HCT116 (cell line): ENCODE measurements at regions not wholly inside any gene's neighbourhood (a gene's known extent, or its start where the extent isn't known, plus 50 kb on each side); places are given as distances from the start of the nearest gene placed in this dataset.

ENCODE experiments used
- ATAC-seq: fragments of 200-7000 bp; cut with Tn5 transposase; 2 replicates; pipeline ENCODE4 v1.9.1; 2020; ENCODE audit warnings: mild to moderate bottlenecking, moderate library complexity
- BruUV-seq: library from RNA; stranded (reverse); fragments of 400-500 nt; replicated peaks from 2 replicates; lab custom pipeline; 2021; lab: Mats Ljungman, UMichigan
- CTCF ChIA-PET: fragments of 300-600 bp; sonication (Branson Sonifier 250); formaldehyde crosslinking; loops from one replicate; lab custom pipeline; 2021; ENCODE audit warnings: antibody characterized with exemption; lab: Charles Lee
- POLR2A ChIA-PET: fragments of 300-600, 350-600 bp; sonication (Branson Sonifier 250); formaldehyde crosslinking; loops from one replicate; lab custom pipeline; 2021; ENCODE audit warnings: antibody characterized with exemption; lab: Charles Lee
- RAD21 ChIA-PET, 2 experiments: fragments of 300-600 bp; sonication (Branson Sonifier 250); formaldehyde crosslinking; loops; one replicate each; lab custom pipeline; 2023; ENCODE audit warnings: low total read pairs in 2 of 2; ENCODE audit not compliant: uncharacterized antibody in 2 of 2, unreplicated experiment in 2 of 2, low non-redundant PET in 1 of 2; lab: Charles Lee
- DNase-seq: peaks from one replicate; pipeline ENCODE4 v3.0.0-alpha.2; 2010; ENCODE audit warnings: low read depth, low spot score
- H2AFZ ChIP-seq: fragments of 200-600 bp; shearing (Covaris generic), sonication (generic); 2 replicates; pipeline ENCODE4 v1.6.1; 2017; ENCODE audit warnings: low read depth, mixed run types, mixed read lengths, antibody characterized with exemption, low read length; ENCODE audit not compliant: poor library complexity, severe bottlenecking
- H3K27ac ChIP-seq: 2 replicates; pipeline ENCODE4 v1.5.1; 2012; ENCODE audit warnings: low read depth, low read length
- H3K27me3 ChIP-seq: fragments of 200-600 bp; sonication (generic); 2 replicates; pipeline ENCODE4 v1.6.1; 2016; ENCODE audit warnings: mixed run types, low read length, mixed read lengths; ENCODE audit not compliant: insufficient read depth
- H3K36me3 ChIP-seq, 2 experiments: fragments of 200-500 bp in 1 of 2; fragments of 200-600 bp in 1 of 2; sonication (Bioruptor generic) in 1 of 2; sonication (generic) in 1 of 2; 2 replicates each; pipeline versions ENCODE4 v1.5.1 to v1.6.1; 2014 to 2016; ENCODE audit warnings: low read length in 2 of 2, inconsistent platforms in 1 of 2, mixed read lengths in 1 of 2, mixed run types in 1 of 2; ENCODE audit not compliant: insufficient read depth in 2 of 2, control insufficient read depth in 1 of 2
- H3K4me1 ChIP-seq, 2 experiments: fragments of 200-600 bp in 1 of 2; sonication (generic) in 1 of 2; 2 replicates each; pipeline versions ENCODE4 v1.5.1 to v1.6.1; 2012 to 2017; ENCODE audit warnings: low read length in 2 of 2, inconsistent platforms in 1 of 2, mild to moderate bottlenecking in 1 of 2, mixed read lengths in 1 of 2, mixed run types in 1 of 2, moderate library complexity in 1 of 2; ENCODE audit not compliant: insufficient read depth in 2 of 2, control insufficient read depth in 1 of 2
- H3K4me2 ChIP-seq: fragments of 200-600 bp; sonication (generic); 2 replicates; pipeline ENCODE4 v1.6.1; 2017; ENCODE audit warnings: mixed run types, low read length, mixed read lengths
- H3K4me3 ChIP-seq, 2 experiments: fragments of 200-600 bp in 1 of 2; sonication (generic) in 1 of 2; replicated peaks in 1 of 2; 2 replicates each; pipeline ENCODE4 v1.5.1; 2011 to 2016; ENCODE audit warnings: low read length in 2 of 2, control low read depth in 1 of 2, low read depth in 1 of 2, mild to moderate bottlenecking in 1 of 2, mixed read lengths in 1 of 2, mixed run types in 1 of 2
- H3K79me2 ChIP-seq: fragments of 200-600 bp; sonication (generic); 2 replicates; pipeline ENCODE4 v1.6.1; 2017; ENCODE audit warnings: mild to moderate bottlenecking, mixed run types, low read length, moderate library complexity, mixed read lengths; ENCODE audit not compliant: insufficient read depth
- H3K9ac ChIP-seq: fragments of 200-600 bp; sonication (generic); 2 replicates; pipeline ENCODE4 v1.6.1; 2016; ENCODE audit warnings: low read length, mixed read lengths
- H3K9me2 ChIP-seq: fragments of 200-600 bp; sonication (generic), shearing (Covaris generic); 2 replicates; pipeline ENCODE4 v1.6.1; 2017; ENCODE audit warnings: mixed run types, mild to moderate bottlenecking, moderate library complexity; ENCODE audit not compliant: insufficient read depth
- H3K9me3 ChIP-seq, 2 experiments: fragments of 200-500 bp in 1 of 2; fragments of 200-600 bp in 1 of 2; sonication (Bioruptor generic) in 1 of 2; sonication (generic) in 1 of 2; 2 replicates each; pipeline ENCODE4 v1.6.1; 2014 to 2017; ENCODE audit warnings: low read length in 2 of 2, mixed read lengths in 2 of 2, inconsistent platforms in 1 of 2, low read depth in 1 of 2, mild to moderate bottlenecking in 1 of 2, mixed run types in 1 of 2, moderate library complexity in 1 of 2; ENCODE audit not compliant: control insufficient read depth in 1 of 2, insufficient read depth in 1 of 2
- H4K20me1 ChIP-seq: fragments of 200-600 bp; sonication (generic), shearing (Covaris generic); 2 replicates; pipeline ENCODE4 v1.6.1; 2017; ENCODE audit warnings: mixed run types, mild to moderate bottlenecking, moderate library complexity; ENCODE audit not compliant: insufficient read depth
- CBX3 ChIP-seq: IDR thresholded peaks from 2 replicates; pipeline ENCODE4 v1.6.1; 2012; ENCODE audit warnings: low read depth
- CEBPB ChIP-seq: IDR thresholded peaks from 2 replicates; pipeline ENCODE4 v1.6.1; 2012; ENCODE audit warnings: low read depth
- EGR1 ChIP-seq: IDR thresholded peaks from 2 replicates; pipeline ENCODE4 v1.6.1; 2012; ENCODE audit warnings: low read depth
- ELF1 ChIP-seq: IDR thresholded peaks from 2 replicates; pipeline ENCODE4 v1.6.1; 2012; ENCODE audit warnings: low read depth, borderline replicate concordance
- EZH2phosphoT487 ChIP-seq: fragments of 200-600 bp; IDR thresholded peaks from 2 replicates; pipeline ENCODE4 v1.6.1; 2018; ENCODE audit warnings: antibody characterized with exemption, borderline replicate concordance
- FOSL1 ChIP-seq: IDR thresholded peaks from 2 replicates; pipeline ENCODE4 v1.6.1; 2012; ENCODE audit warnings: low read depth
- MAX ChIP-seq: IDR thresholded peaks from 2 replicates; pipeline ENCODE4 v1.6.1; 2012
- POLR2A ChIP-seq: IDR thresholded peaks from 2 replicates; pipeline ENCODE4 v1.7.0; 2011; ENCODE audit warnings: borderline replicate concordance; ENCODE audit not compliant: insufficient read depth, insufficient read length; ENCODE audit errors: extremely low read depth
- POLR2AphosphoS5 ChIP-seq: IDR thresholded peaks from 2 replicates; pipeline ENCODE4 v1.6.1; 2011; ENCODE audit warnings: mild to moderate bottlenecking, low read depth, low read length, moderate library complexity
- RAD21 ChIP-seq: IDR thresholded peaks from 2 replicates; pipeline ENCODE4 v1.6.1; 2012; ENCODE audit warnings: low read depth, mild to moderate bottlenecking
- REST ChIP-seq: IDR thresholded peaks from 2 replicates; pipeline ENCODE4 v1.6.1; 2012; ENCODE audit warnings: low read depth
- SIN3A ChIP-seq: IDR thresholded peaks from 2 replicates; pipeline ENCODE4 v1.6.1; 2012; ENCODE audit warnings: low read depth
- SRF ChIP-seq: IDR thresholded peaks from 2 replicates; pipeline ENCODE4 v1.6.1; 2012; ENCODE audit warnings: low read depth
- TCF7L2 ChIP-seq: IDR thresholded peaks from 2 replicates; pipeline ENCODE4 v1.7.0; 2011; ENCODE audit warnings: borderline replicate concordance, inconsistent platforms; ENCODE audit not compliant: insufficient read depth, insufficient read length; ENCODE audit errors: extremely low read depth
- YY1 ChIP-seq: IDR thresholded peaks from 2 replicates; pipeline ENCODE4 v1.6.1; 2011; ENCODE audit warnings: low read length, low read depth, moderate library complexity, mild to moderate bottlenecking; ENCODE audit not compliant: insufficient replicate concordance; ENCODE audit errors: extremely low read depth
- ZBTB33 ChIP-seq: IDR thresholded peaks from 2 replicates; pipeline ENCODE4 v1.6.1; 2011; ENCODE audit warnings: mild to moderate bottlenecking, low read length, moderate library complexity; ENCODE audit not compliant: insufficient replicate concordance; ENCODE audit errors: extremely low read depth
- ZFX ChIP-seq: fragments of 450-650 bp; IDR thresholded peaks from 2 replicates; pipeline ENCODE4 v1.6.1; 2017
- ZNF274 ChIP-seq: fragments of 200-500 bp; sonication (Bioruptor generic); IDR thresholded peaks from 2 replicates; pipeline ENCODE4 v1.6.1; 2014; ENCODE audit warnings: mild to moderate bottlenecking, low read depth, low read length, inconsistent platforms
- intact Hi-C: fragments of 100-400 bp; cut with micrococcal nuclease; formaldehyde crosslinking; loops from 2 replicates; pipeline ENCODE4 v1.10.0; 2022
- TF ChIP-seq, protein P1 (sequence below), 3 experiments: fragments of 200-600 bp in 1 of 3; sonication (generic) in 1 of 3; IDR thresholded peaks in 2 of 3; conservative IDR thresholded peaks in 1 of 3; 2 replicates each; pipeline ENCODE4 v1.5.1; 2012 to 2017; ENCODE audit warnings: low read depth in 2 of 3, low read length in 2 of 3, antibody characterized with exemption in 1 of 3, borderline replicate concordance in 1 of 3, control low read depth in 1 of 3, mild to moderate bottlenecking in 1 of 3, mixed read lengths in 1 of 3, mixed run types in 1 of 3, moderate library complexity in 1 of 3; ENCODE audit not compliant: insufficient read depth in 1 of 3
- TF ChIP-seq, protein P2 (sequence below): IDR thresholded peaks from 2 replicates; pipeline ENCODE4 v1.6.1; 2012

DNA sequence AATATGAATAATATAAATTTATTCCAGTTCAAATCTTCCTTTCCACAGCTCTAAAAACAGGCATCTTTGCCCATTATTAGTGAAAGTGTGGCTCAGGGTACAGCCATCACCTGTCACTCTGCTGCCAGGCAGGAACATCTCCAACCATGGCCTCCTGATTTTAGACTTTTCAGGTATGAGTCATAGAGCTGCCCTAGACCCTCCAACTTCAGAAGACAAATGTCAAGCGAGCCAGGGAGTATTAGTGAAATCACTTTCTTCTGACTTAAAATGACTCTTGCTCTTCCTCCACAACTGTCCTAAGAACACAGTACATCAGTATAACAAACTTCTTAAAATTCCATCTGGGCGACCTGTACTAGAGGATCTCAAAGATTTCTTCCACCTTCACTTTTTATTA is 78.1 kb upstream of the AKAP13 start:
- H2AFZ ChIP-seq = no peak overlapping the region
- no peak for DNase-seq
- H3K27ac ChIP-seq = no peak overlapping the region
- no peaks in the 10 kb centered on the region for H3K27me3 ChIP-seq
- no peak overlapping the region for H3K4me2 ChIP-seq
- ATAC-seq = no peak
- POLR2A ChIA-PET = no interaction called here
- no peaks in the 10 kb centered on the region for H3K9me2 ChIP-seq
- CTCF ChIA-PET = interaction anchor here (0.5 to 0.8 kb wide), 2 partner anchors 12 to 715 kb away, joined by 3 read pairs; no protein-coding TSS in a partner anchor
- no peaks in the 10 kb centered on the region for H3K79me2 ChIP-seq
- no peaks in the 10 kb centered on the region for H3K9me3 ChIP-seq
- TF ChIP-seq, protein P1, sequence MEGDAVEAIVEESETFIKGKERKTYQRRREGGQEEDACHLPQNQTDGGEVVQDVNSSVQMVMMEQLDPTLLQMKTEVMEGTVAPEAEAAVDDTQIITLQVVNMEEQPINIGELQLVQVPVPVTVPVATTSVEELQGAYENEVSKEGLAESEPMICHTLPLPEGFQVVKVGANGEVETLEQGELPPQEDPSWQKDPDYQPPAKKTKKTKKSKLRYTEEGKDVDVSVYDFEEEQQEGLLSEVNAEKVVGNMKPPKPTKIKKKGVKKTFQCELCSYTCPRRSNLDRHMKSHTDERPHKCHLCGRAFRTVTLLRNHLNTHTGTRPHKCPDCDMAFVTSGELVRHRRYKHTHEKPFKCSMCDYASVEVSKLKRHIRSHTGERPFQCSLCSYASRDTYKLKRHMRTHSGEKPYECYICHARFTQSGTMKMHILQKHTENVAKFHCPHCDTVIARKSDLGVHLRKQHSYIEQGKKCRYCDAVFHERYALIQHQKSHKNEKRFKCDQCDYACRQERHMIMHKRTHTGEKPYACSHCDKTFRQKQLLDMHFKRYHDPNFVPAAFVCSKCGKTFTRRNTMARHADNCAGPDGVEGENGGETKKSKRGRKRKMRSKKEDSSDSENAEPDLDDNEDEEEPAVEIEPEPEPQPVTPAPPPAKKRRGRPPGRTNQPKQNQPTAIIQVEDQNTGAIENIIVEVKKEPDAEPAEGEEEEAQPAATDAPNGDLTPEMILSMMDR (IDR thresholded peaks at IDR 0.05 in 2 of 3, conservative IDR thresholded peaks at IDR 0.05 in 1 of 3; ENCODE audit: borderline replicate concordance in 1 of 3, insufficient read depth in 1 of 3, low read depth in 2 of 3, low read length in 2 of 3) = no peak
- TF ChIP-seq POLR2AphosphoS5 (no peak), POLR2A (no peak), YY1 (no peak), TCF7L2 (no peak), ELF1 (no peak), ZFX (no peak), ZNF274 (no peak), SRF (no peak), EGR1 (no peak), ZBTB33 (no peak), REST (no peak), SIN3A (no peak), RAD21 (no peak), CEBPB (no peak), MAX (no peak), EZH2phosphoT487 (no peak), FOSL1 (no peak), CBX3 (no peak)
- TF ChIP-seq, protein P2, sequence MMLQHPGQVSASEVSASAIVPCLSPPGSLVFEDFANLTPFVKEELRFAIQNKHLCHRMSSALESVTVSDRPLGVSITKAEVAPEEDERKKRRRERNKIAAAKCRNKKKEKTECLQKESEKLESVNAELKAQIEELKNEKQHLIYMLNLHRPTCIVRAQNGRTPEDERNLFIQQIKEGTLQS = no peak
- TF ChIP-seq, all 23 proteins: peak for 0
- intact Hi-C loops = loop anchor here (10.0 kb wide), 1 partner anchor 423 kb away; no protein-coding TSS in a partner anchor
- H3K4me1 ChIP-seq = peaks cover 0 to under 1% of the 10 kb centered on the region in 2 experiments; a peak in 1 of 4 replicates
- RAD21 ChIA-PET = no interaction called here
- no peak overlapping the region for H3K9ac ChIP-seq
- H3K36me3 ChIP-seq = no peaks in the 10 kb centered on the region
- no peaks in the 10 kb centered on the region for H4K20me1 ChIP-seq
- BruUV-seq = no TSS peak
- no peak overlapping the region for H3K4me3 ChIP-seq
